Activated effector memory CD4-positive, alpha-beta T cell treated with Interleukin-2 at 50 U/mL for 16 hours (primary cell): ENCODE measurements at regions not wholly inside any gene's neighbourhood (a gene's known extent, or its start where the extent isn't known, plus 50 kb on each side); places are given as distances from the start of the nearest gene placed in this dataset.

Experiments
- DNase-seq: peaks from one replicate; pipeline ENCODE4 v3.0.0-alpha.2; 2020

DNA sequence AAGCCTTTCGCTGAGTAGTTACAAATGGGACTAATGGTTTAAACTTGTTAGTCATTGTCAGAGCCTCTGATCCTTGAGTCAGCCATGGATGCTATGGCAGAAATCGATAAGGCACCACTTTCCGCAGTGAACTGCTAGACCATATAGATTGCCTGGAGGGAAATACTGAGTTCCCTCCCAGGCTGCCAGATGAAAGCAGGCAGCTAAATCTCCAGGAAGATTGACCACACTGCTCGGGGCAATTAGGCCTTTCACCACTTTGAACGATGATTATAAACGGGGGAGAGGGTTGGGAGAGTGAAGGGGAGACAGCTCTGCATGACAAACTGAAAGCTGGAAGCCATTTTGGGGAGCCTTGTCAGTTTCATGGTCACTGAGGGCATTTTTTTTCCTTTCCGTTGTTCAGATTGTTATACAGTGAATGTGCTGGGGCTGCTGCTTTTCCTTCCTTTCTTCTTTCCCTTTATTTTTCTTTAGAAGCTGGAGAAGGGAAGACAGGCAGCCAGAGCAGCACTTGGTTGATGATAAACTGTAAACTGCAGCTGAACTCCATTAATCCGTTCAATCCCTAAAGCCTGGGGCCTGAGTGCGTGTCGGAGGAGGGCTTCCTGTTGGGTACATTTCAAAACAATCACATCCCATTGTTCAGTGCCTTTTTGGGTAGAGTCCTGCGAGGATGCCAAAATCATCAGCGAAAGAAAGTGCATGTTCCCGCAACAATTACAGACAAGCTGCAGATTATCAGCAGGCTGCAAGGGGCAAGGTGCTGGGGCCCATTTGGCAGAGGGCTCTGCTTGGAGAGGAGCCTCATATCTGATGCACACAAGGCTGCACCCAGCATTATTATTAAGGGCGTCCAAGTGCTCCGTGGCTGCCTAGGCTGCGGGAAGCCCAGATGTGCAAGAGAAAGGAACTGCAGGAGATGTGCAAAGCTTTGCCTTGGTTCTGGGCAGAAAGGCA, 308.4 kb downstream of the PSAT1 start:
- no peak for DNase-seq

GRCh38 chr9:78606001-78606379, 309.1 kb downstream of the PSAT1 start:
- DNase-seq: no peak

DNA sequence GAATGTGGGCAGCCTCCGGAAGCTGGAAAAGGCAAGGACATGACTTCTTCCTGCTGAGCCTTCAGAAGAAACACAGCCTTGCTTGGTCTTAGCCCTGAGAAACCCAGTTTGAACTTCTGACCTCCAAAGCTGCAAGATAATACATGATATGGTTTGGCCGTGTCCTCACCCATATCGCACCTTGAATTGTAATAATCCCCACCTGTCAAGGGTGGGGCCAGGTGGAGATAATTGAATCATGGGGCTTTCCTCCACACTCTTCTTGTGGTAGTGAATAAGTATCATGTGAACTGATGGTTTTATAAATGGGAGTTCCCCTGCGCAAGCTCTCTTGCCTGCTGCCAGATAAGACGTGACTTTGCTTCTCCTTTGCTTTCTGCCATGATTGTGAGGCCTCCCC, 310.9 kb downstream of the PSAT1 start:
- no peak for DNase-seq

DNA sequence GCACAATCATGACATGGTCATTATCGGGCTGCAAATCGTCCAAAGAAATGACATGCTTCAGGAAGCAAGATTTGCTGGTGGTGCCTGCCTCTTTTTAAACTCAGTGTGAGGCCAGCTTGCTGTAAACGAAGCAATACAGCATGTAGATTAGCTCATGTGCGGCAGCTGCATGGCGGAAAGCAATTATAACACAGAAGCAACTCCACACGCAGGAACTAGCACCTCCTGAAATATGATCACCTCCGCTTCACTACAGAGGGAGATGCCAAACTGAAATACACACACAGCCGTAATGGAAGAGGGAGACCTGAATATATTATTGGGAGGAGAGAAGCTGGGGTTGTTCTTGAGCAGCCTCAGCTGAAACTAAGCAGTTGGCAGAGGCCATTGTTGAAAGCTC, 312.5 kb downstream of the PSAT1 start:
- no peak for DNase-seq

- no peak for DNase-seq
These were observed 315.2 kb downstream of the PSAT1 start for GRCh38 chr9:78612091-78612490.

DNA sequence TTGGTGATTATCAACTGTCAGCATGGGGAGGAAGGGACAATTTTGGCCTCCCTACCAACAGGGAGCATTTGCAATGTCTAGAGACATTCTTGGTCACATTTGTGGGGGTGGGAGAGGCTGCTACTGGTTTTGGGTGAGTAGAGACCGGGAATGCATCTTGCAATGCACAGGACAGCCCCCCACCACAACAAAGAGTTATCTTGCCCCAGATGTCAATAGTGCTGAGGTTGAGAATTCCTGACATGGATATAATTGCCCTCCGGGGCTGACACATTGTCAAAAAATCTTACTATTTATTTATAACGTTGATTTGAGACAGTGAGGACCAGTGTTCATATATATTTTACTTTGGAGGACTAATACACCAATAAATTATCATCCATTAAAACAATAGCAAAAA, 316.1 kb downstream of the PSAT1 start:
- no peak for DNase-seq

GRCh38 chr9:78614892-78615291, 318.0 kb downstream of the PSAT1 start:
- DNase-seq: no peak

GRCh38 chr9:78615372-78615771, 318.4 kb downstream of the PSAT1 start:
- no peak for DNase-seq

GRCh38 chr9:78618735-78619134, 321.8 kb downstream of the PSAT1 start:
- DNase-seq: no peak

DNA sequence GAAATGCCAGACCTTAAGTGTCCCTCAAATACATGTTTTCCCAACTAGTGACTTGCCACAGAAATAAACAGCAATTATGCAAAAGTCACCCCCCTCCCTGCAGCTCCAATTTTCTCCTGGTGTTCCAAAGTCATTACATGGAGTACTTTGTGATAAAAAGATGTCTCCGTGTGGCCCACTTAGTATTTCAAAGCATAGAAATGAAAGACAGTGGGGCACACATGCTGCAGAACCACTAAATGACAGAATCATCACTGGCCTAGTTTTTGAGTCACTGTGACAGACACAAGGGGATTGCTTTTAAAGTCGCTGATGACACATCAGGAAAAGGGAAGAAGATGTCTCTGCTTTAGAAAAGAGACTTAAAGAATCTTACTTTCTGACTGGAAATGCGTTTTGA, 323.4 kb downstream of the PSAT1 start:
- no peak for DNase-seq

DNA sequence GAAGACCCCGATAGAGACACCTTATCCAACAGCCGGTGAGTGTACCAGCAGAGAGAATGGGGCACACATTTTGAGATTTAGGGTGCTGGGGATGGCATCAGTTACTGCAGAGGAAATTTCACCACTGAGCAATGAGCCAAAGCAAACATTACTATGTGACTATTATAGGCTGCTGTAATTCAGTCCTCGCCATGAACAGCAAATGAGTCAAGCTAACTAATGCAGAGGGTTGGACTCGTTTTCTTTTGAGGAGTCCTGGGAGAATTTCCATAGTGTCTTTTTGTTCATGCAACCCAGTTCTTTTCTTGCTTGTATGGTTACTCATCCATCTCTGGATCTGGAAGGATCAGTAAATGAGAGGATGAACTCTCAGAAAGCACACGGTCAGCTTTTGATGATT, 323.8 kb downstream of the PSAT1 start:
- no peak for DNase-seq

DNA sequence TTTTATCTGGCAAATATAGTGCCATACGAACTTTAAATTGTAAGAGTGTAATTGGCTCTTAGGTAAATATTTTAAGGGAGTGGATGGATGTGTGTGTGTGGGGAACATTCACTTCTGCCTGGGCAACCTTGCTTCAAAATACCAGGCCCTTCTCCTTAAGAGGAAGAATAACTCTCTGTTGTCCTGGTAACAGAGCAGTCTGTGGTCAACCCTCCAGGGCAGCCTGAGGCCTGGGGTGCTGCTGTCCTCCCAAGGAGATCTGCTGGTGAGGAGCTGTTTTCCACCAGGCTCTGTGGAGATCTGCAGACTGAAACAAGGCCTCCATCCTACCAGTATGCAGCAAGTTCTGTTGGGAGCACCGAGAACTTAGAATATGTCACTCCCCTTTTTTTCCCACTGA, 325.2 kb downstream of the PSAT1 start:
- DNase-seq: no peak

DNA sequence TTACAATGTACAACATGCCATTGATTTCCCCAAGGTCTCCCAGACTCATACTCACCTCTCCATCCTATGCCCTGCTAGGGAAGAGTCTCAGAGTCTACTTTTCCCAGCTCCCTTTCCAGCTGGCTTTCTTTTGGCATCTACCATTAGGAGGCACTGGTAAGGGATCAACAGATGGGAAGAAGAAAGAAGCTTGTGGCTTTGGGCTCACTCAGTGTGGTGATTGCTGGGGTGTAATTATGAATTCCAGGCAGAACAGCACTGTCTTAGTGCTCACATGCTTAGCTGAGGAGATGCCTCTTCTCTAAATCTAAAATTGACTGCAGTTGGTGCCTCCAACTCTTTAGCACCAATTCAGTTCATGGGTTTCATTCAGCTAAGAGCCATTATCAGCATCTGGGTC, 330.0 kb downstream of the PSAT1 start:
- no peak for DNase-seq

DNA sequence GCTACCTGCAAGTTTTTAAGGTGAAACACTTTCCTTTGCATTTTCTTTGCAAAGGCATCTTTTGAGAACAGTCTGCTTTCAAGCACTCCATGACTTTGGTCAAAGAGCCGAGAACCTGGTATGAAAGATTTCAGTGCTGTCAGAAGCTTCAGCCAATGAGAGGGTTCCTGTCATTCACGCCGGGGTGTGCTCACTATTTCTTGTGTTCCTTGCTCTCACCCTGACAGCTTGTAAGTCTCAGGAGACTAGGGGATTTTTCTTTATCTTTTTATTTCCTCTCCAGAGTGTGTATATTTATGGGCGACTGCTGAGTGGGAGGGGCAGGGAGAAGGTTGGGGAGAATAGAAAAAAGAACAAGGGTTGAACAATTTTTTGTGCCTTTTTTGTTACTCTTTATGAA, 334.0 kb downstream of the PSAT1 start:
- DNase-seq: no peak

GRCh38 chr9:78640728-78641127, 343.8 kb downstream of the PSAT1 start:
- no peak for DNase-seq

- DNase-seq: no peak
These were observed 347.4 kb downstream of the PSAT1 start for GRCh38 chr9:78644359-78644758.

GRCh38 chr9:78654324-78654723, 357.4 kb downstream of the PSAT1 start:
- DNase-seq: no peak

DNA sequence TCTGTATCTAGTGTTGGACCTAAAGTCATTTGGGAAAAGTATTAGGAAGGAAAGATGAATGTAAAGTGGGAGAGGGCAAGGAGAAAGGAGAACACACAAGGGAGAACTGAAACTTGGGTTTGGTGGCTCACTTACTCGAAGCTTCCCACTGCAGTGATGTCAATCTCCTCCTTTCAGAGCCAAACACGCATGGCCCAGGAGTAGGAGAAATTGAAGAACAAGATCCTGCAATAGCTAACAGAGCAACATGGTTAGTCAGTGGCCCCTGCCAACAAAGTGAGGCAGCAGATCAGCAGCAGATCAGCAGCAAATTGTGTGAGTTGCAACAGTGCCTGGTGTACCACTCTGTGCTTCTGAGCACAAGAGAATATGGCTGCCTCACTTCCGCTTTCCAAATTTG, 366.4 kb downstream of the PSAT1 start:
- no peak for DNase-seq

DNA sequence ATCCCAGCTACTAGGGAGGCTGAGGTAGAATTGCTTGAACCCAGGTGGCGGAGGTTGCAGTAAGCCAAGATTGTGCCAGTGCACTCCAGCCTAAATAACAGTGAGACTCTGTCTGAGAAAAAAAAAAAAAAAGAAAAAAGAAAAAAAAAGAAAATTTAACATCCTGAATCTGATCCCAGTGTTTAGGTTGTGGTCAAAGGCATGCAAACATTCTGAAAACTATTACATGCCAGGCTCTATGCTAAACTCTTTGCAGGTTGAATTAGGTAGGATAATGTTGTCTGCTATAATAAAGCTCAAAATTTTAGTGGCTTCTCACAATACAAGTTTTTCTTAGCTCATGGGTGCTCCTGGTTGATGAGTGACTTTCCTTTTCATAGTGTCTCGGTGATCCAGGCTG, 367.4 kb downstream of the PSAT1 start:
- DNase-seq: no peak

GRCh38 chr9:78666818-78667414, 370.0 kb downstream of the PSAT1 start:
- DNase-seq: no peak

DNA sequence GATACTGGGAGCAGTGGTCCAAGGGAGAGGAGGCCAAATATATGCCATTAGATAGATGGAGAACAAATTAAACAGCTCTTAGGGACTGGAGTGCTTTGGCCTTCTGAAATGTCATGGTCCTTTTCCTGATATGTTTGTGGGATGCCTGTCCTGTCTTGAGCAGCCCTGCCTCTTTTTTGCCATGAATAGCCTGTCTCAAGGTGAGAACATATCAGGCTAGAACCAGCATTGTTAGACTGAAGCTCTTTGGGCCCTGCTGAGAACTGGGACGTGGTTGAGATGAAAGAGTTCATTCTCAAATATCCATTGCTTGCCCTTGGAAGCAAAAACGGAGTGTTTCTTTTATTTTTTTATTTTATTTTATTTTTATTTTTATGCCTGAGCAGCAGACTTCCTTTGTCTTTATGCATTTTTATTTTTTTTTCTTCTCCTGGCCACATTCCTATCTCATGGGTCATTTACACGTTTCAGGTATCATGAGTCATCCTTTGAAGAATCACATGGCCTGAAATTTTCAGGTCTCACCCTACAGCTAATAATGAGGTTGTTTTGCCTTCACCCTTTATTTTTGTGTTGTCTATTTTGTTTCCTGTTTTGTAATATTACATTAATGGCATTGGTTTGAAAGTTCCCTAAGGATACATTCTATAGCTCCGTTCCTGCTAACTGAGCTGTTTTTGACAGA, 371.4 kb downstream of the PSAT1 start:
- no peak for DNase-seq

- DNase-seq: no peak
These were observed 372.7 kb downstream of the PSAT1 start for GRCh38 chr9:78669591-78669990.

DNA sequence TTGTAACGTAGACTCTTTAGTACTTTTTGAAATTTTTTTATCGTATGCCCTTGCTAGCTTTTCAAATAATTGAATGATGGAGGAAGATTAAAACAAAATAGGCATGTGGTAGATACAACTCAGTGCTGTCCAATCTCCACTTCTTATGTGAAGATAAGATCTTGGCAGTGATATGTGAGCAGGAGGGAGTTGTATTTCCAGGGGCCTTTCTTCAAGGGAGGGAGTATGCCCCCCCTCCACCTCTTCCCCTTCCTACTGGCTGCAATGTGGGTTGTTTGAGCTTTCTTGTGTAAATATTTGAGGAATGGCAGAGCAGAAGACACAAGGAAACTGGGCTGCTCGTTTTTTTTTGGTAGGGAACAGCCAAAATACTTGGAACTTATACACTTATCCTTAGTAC, 374.9 kb downstream of the PSAT1 start:
- no peak for DNase-seq

DNA sequence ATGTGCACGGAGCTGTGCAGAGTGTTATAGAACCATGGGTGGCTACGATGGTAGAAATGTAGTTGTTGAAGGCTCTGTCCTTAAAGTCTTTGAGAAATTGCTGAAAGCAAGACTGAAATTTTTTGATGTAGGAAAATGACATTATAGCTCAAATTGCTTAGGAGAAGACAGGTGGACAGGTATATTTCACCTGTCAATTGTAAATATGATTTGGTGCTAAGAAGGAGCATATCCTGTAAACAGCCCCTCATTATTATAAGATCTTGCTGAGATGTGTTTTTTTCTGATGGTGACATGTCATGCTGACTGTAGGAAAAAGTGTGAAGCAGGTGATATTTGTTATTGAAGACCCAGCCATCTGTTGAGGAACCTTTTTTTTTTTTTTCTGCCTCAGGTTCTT, 377.9 kb downstream of the PSAT1 start:
- no peak for DNase-seq
